Naive thymus-derived CD4-positive, alpha-beta T cell (primary cell): ENCODE measurements at regions not wholly inside any gene's neighbourhood (a gene's known extent, or its start where the extent isn't known, plus 50 kb on each side); places are given as distances from the start of the nearest gene placed in this dataset.

Source experiments
- ATAC-seq: fragments of 150-1000 bp; cut with Tn5 transposase; 2 replicates; pipeline ENCODE4 v1.10.0; 2021; ENCODE audit warnings: mild to moderate bottlenecking, moderate library complexity
- CTCF ChIA-PET: fragments of 350-600 bp; sonication (Branson Sonifier 250); formaldehyde crosslinking; loops from one replicate; lab custom pipeline; 2021; ENCODE audit warnings: antibody characterized with exemption; lab: Charles Lee
- POLR2A ChIA-PET: fragments of 350-600 bp; sonication (Branson Sonifier 250); formaldehyde crosslinking; loops from one replicate; lab custom pipeline; 2021; ENCODE audit warnings: antibody characterized with exemption, inconsistent platforms; lab: Charles Lee
- DNase-seq, 9 donors: peaks; one replicate each; pipeline versions ENCODE4 v3.0.0 to v3.0.0-alpha.2; 2020 to 2022; ENCODE audit warnings: mixed read lengths in 1 of 9
- H3K27ac ChIP-seq: one replicate; pipeline ENCODE4 v1.7.0; 2013; ENCODE audit warnings: mild to moderate bottlenecking, low read depth, low read length, moderate library complexity
- H3K27me3 ChIP-seq, 2 donors: one replicate each; pipeline ENCODE4 v1.7.0; 2013; ENCODE audit warnings: low read length in 2 of 2, mild to moderate bottlenecking in 2 of 2, moderate library complexity in 2 of 2; ENCODE audit not compliant: control insufficient read depth in 2 of 2, insufficient read depth in 2 of 2
- H3K36me3 ChIP-seq, 3 experiments: 1 replicate in 2 of 3; 2 replicates in 1 of 3; pipeline ENCODE4 v1.7.0; 2013; ENCODE audit warnings: low read length in 3 of 3, mild to moderate bottlenecking in 3 of 3, moderate library complexity in 1 of 3; ENCODE audit not compliant: insufficient read depth in 3 of 3, control insufficient read depth in 2 of 3
- H3K4me1 ChIP-seq, 2 donors: one replicate each; pipeline ENCODE4 v1.7.0; 2013; ENCODE audit warnings: low read length in 2 of 2, mild to moderate bottlenecking in 2 of 2, moderate library complexity in 1 of 2; ENCODE audit not compliant: control insufficient read depth in 2 of 2, insufficient read depth in 2 of 2
- H3K4me3 ChIP-seq: 2 replicates; pipeline ENCODE4 v1.7.0; 2013; ENCODE audit warnings: mild to moderate bottlenecking, low read length
- H3K9me3 ChIP-seq, 3 experiments: 1 replicate in 2 of 3; 2 replicates in 1 of 3; pipeline ENCODE4 v1.7.0; 2013; ENCODE audit warnings: low read length in 3 of 3; ENCODE audit not compliant: control insufficient read depth in 2 of 3
- H3K27ac Mint-ChIP-seq, 9 donors: one replicate each; pipeline ENCODE4 v1.8.0; 2020 to 2022; ENCODE audit warnings: mixed read lengths in 9 of 9, mild to moderate bottlenecking in 8 of 9, moderate library complexity in 5 of 9, inconsistent platforms in 2 of 9
- H3K27me3 Mint-ChIP-seq, 5 donors: one replicate each; pipeline ENCODE4 v1.8.0; 2021 to 2022; ENCODE audit warnings: mixed read lengths in 5 of 5, mild to moderate bottlenecking in 1 of 5
- H3K36me3 Mint-ChIP-seq, 5 donors: one replicate each; pipeline ENCODE4 v1.8.0; 2020 to 2022; ENCODE audit warnings: mixed read lengths in 5 of 5, mild to moderate bottlenecking in 3 of 5, inconsistent platforms in 1 of 5
- H3K4me1 Mint-ChIP-seq, 7 donors: one replicate each; pipeline ENCODE4 v1.8.0; 2020 to 2022; ENCODE audit warnings: mixed read lengths in 7 of 7, mild to moderate bottlenecking in 3 of 7, inconsistent platforms in 1 of 7
- H3K4me3 Mint-ChIP-seq, 10 donors: one replicate each; pipeline ENCODE4 v1.8.0; 2020 to 2022; ENCODE audit warnings: mild to moderate bottlenecking in 10 of 10, mixed read lengths in 10 of 10, moderate library complexity in 6 of 10, inconsistent platforms in 2 of 10
- H3K9me3 Mint-ChIP-seq, 11 donors: one replicate each; pipeline ENCODE4 v1.8.0; 2020 to 2022; ENCODE audit warnings: mixed read lengths in 11 of 11, mild to moderate bottlenecking in 4 of 11, inconsistent platforms in 1 of 11, moderate library complexity in 1 of 11
- intact Hi-C, 2 donors: fragments of 100-400 bp; cut with micrococcal nuclease; formaldehyde crosslinking; loops; one replicate each; pipeline ENCODE4 v1.15.1; 2023

DNA sequence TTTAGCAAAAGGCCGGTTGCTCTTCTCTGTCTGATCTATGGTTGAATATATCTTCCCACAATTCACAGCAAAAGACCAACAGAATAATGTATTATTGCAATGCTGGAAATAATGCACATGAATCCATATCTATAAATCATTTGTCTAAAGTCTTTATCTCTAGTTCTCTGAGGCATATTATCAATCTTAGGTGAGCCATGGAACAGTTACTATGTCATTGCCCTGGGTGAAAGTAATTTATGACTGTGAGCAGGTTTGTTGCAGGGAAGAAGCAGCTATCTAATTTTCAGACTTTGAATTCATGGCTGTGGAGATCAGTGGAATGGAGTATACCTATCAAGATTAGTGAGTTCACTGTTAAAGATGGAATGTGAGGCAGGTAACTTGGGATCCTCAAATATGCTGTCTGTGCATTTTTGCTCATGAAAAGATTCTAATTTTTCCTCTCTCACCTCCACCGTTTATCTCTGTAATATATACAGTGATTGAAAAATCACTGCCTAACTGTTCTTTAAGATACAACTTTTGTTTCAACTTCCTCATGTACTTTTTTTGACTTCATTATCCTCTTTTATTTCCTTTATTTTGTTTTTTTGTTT is 256.8 kb upstream of the ARSJ start:
- ATAC-seq (no peak), DNase-seq (no peak)
- peaks cover 0 to 2% (median 0%) of the 10 kb centered on the region in 11 donors for H3K9me3 Mint-ChIP-seq
- ChIA-PET CTCF (no interaction called here), POLR2A (no interaction called here)
- Histone ChIP-seq H3K4me1 (no peaks in the 10 kb centered on the region), H3K4me3 (no peak overlapping the region), H3K9me3 (no peaks in the 10 kb centered on the region), H3K27ac (no peak overlapping the region), H3K36me3 (no peaks in the 10 kb centered on the region), H3K27me3 (no peaks in the 10 kb centered on the region)
- H3K27me3 Mint-ChIP-seq, result peaks cover 0 to 11% (median 4%) of the 10 kb centered on the region in 5 donors
- no peak overlapping the region for H3K27ac Mint-ChIP-seq
- H3K36me3 Mint-ChIP-seq, result no peaks in the 10 kb centered on the region
- intact Hi-C loops, result no loop called here
- H3K4me1 Mint-ChIP-seq, result no peaks in the 10 kb centered on the region
- no peak overlapping the region for H3K4me3 Mint-ChIP-seq

- H3K4me3 ChIP-seq, result no peak overlapping the region
- CTCF ChIA-PET, result no interaction called here
Measured at GRCh38 chr4:114237997-114238396, 258.6 kb upstream of the ARSJ start.

GRCh38 chr4:114249561-114249960 is 270.1 kb upstream of the ARSJ start:
- H3K27ac Mint-ChIP-seq, result no peak overlapping the region
- CTCF ChIA-PET, result no interaction called here
- no peak for DNase-seq
- H3K4me1 ChIP-seq, result no peaks in the 10 kb centered on the region
- no peak overlapping the region for H3K27ac ChIP-seq
- ATAC-seq, result no peak
- no peaks in the 10 kb centered on the region for H3K9me3 ChIP-seq
- H3K4me3 Mint-ChIP-seq, result no peak overlapping the region
- no peaks in the 10 kb centered on the region for H3K36me3 ChIP-seq
- H3K4me1 Mint-ChIP-seq, result no peaks in the 10 kb centered on the region
- no peak overlapping the region for H3K4me3 ChIP-seq
- intact Hi-C loops, result no loop called here
- peaks cover 0 to 24% (median 21%) of the 10 kb centered on the region in 5 donors for H3K27me3 Mint-ChIP-seq
- POLR2A ChIA-PET, result no interaction called here
- H3K36me3 Mint-ChIP-seq, result no peaks in the 10 kb centered on the region
- H3K27me3 ChIP-seq, result no peaks in the 10 kb centered on the region
- H3K9me3 Mint-ChIP-seq, result peaks cover 0 to 10% (median 2%) of the 10 kb centered on the region in 11 donors

More at GRCh38 chr4:114237997-114238396, 258.6 kb upstream of the ARSJ start:
- POLR2A ChIA-PET, result no interaction called here
- Histone ChIP-seq H3K36me3 (no peaks in the 10 kb centered on the region), H3K27ac (no peak overlapping the region), H3K9me3 (no peaks in the 10 kb centered on the region), H3K4me1 (no peaks in the 10 kb centered on the region), H3K27me3 (no peaks in the 10 kb centered on the region)
- Mint-ChIP-seq H3K36me3 (no peaks in the 10 kb centered on the region), H3K4me1 (no peaks in the 10 kb centered on the region), H3K9me3 (peaks cover 0 to 8% (median 0%) of the 10 kb centered on the region in 11 donors), H3K4me3 (no peak overlapping the region), H3K27ac (no peak overlapping the region), H3K27me3 (peaks cover 0 to 9% (median 0%) of the 10 kb centered on the region in 5 donors)
- intact Hi-C loops, result no loop called here
- ATAC-seq (no peak), DNase-seq (no peak)

GRCh38 chr4:114249976-114250375 is 270.5 kb upstream of the ARSJ start:
- no peaks in the 10 kb centered on the region for H3K4me1 ChIP-seq
- no peak overlapping the region for H3K4me3 ChIP-seq
- no peaks in the 10 kb centered on the region for H3K36me3 ChIP-seq
- Mint-ChIP-seq H3K36me3 (no peaks in the 10 kb centered on the region), H3K4me1 (no peaks in the 10 kb centered on the region), H3K27me3 (peaks cover 0 to 24% (median 18%) of the 10 kb centered on the region in 5 donors), H3K9me3 (peaks cover 0 to 12% (median 2%) of the 10 kb centered on the region in 11 donors), H3K27ac (no peak overlapping the region), H3K4me3 (no peak overlapping the region)
- DNase-seq, result no peak
- H3K9me3 ChIP-seq, result no peaks in the 10 kb centered on the region
- ChIA-PET POLR2A (no interaction called here), CTCF (no interaction called here)
- no peaks in the 10 kb centered on the region for H3K27me3 ChIP-seq
- no peak overlapping the region for H3K27ac ChIP-seq
- intact Hi-C loops, result no loop called here
- no peak for ATAC-seq

- Mint-ChIP-seq H3K27ac (no peak overlapping the region), H3K27me3 (peaks cover 0 to 24% (median 15%) of the 10 kb centered on the region in 5 donors), H3K9me3 (peaks cover 0 to 12% (median 2%) of the 10 kb centered on the region in 11 donors), H3K36me3 (no peaks in the 10 kb centered on the region), H3K4me3 (no peak overlapping the region), H3K4me1 (no peaks in the 10 kb centered on the region)
- DNase-seq (no peak), ATAC-seq (no peak)
- intact Hi-C loops, result no loop called here
- Histone ChIP-seq H3K4me3 (no peak overlapping the region), H3K27ac (no peak overlapping the region), H3K4me1 (no peaks in the 10 kb centered on the region), H3K36me3 (no peaks in the 10 kb centered on the region), H3K9me3 (no peaks in the 10 kb centered on the region), H3K27me3 (no peaks in the 10 kb centered on the region)
- ChIA-PET POLR2A (no interaction called here), CTCF (no interaction called here)
Measured at GRCh38 chr4:114250439-114250891, 271.0 kb upstream of the ARSJ start.

DNA sequence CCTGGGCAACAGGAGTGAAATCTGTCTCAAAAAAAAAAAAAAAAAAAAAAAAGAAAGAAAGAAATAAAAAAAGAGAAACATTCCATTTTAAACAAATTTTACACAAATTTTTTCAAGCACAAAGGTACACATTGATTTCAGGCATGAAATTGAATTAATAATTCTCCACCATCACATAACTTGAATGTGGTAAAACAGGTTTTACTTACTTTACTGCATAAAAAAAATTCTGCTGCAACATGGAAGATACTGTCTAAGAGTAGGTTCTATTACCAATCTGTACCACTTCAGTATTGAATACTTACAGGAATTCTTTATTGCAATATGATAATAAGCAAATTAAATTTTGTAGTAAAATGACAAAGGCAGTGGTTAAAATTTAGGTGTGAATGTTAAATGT is 271.6 kb upstream of the ARSJ start:
- CTCF ChIA-PET, result no interaction called here
- no peak for ATAC-seq
- POLR2A ChIA-PET, result no interaction called here
- no peaks in the 10 kb centered on the region for H3K4me1 Mint-ChIP-seq
- Histone ChIP-seq H3K4me3 (no peak overlapping the region), H3K27ac (no peak overlapping the region), H3K36me3 (no peaks in the 10 kb centered on the region), H3K9me3 (no peaks in the 10 kb centered on the region), H3K27me3 (no peaks in the 10 kb centered on the region), H3K4me1 (no peaks in the 10 kb centered on the region)
- H3K36me3 Mint-ChIP-seq, result no peaks in the 10 kb centered on the region
- DNase-seq, result no peak
- no peak overlapping the region for H3K4me3 Mint-ChIP-seq
- intact Hi-C loops, result no loop called here
- H3K27ac Mint-ChIP-seq, result no peak overlapping the region
- peaks cover 0 to 24% (median 15%) of the 10 kb centered on the region in 5 donors for H3K27me3 Mint-ChIP-seq
- H3K9me3 Mint-ChIP-seq, result peaks cover 0 to 12% (median 2%) of the 10 kb centered on the region in 11 donors

GRCh38 chr4:114252499-114252898 is 273.1 kb upstream of the ARSJ start:
- H3K36me3 Mint-ChIP-seq, result no peaks in the 10 kb centered on the region
- H3K27me3 Mint-ChIP-seq, result peaks cover 0 to 21% (median 9%) of the 10 kb centered on the region in 5 donors
- POLR2A ChIA-PET, result no interaction called here
- ATAC-seq, result no peak
- DNase-seq, result no peak
- Histone ChIP-seq H3K27ac (no peak overlapping the region), H3K4me3 (no peak overlapping the region), H3K36me3 (no peaks in the 10 kb centered on the region), H3K4me1 (no peaks in the 10 kb centered on the region), H3K9me3 (no peaks in the 10 kb centered on the region), H3K27me3 (no peaks in the 10 kb centered on the region)
- no peaks in the 10 kb centered on the region for H3K4me1 Mint-ChIP-seq
- no peak overlapping the region for H3K4me3 Mint-ChIP-seq
- CTCF ChIA-PET, result no interaction called here
- no peak overlapping the region for H3K27ac Mint-ChIP-seq
- H3K9me3 Mint-ChIP-seq, result peaks cover 0 to 12% (median 1%) of the 10 kb centered on the region in 11 donors
- intact Hi-C loops, result no loop called here
